CD4-positive, alpha-beta T cell treated with Interleukin-10 for 1 hour (primary cell): ENCODE measurements at regions not wholly inside any gene's neighbourhood (a gene's known extent, or its start where the extent isn't known, plus 50 kb on each side); places are given as distances from the start of the nearest gene placed in this dataset.

Source experiments
- DNase-seq: peaks from one replicate; pipeline ENCODE4 v3.0.0-alpha.2; 2020

GRCh38 chr16:73286346-73287267, 238.7 kb upstream of the ZFHX3 start:
- no peak for DNase-seq

- DNase-seq = no peak
Measured at GRCh38 chr16:73285436-73286201, 237.7 kb upstream of the ZFHX3 start.

- DNase-seq = no peak
Measured at GRCh38 chr16:73280388-73280787, 232.5 kb upstream of the ZFHX3 start.

GRCh38 chr16:73279451-73279850, 231.5 kb upstream of the ZFHX3 start:
- DNase-seq = no peak

- no peak for DNase-seq
Measured at GRCh38 chr16:73277071-73277470, 229.1 kb upstream of the ZFHX3 start.

- DNase-seq = no peak
Measured at GRCh38 chr16:73275448-73275847, 227.5 kb upstream of the ZFHX3 start.

GRCh38 chr16:73275024-73275423, 227.1 kb upstream of the ZFHX3 start:
- DNase-seq = no peak

- DNase-seq = no peak
Measured at GRCh38 chr16:73274140-73274539, 226.2 kb upstream of the ZFHX3 start.

- no peak for DNase-seq
Measured at GRCh38 chr16:73268366-73268993, 220.6 kb upstream of the ZFHX3 start.

GRCh38 chr16:73265935-73266334, 218.0 kb upstream of the ZFHX3 start:
- DNase-seq = no peak

GRCh38 chr16:73265124-73265837, 217.4 kb upstream of the ZFHX3 start:
- no peak for DNase-seq

- DNase-seq = no peak
Measured at GRCh38 chr16:73262931-73263330, 215.0 kb upstream of the ZFHX3 start.

- DNase-seq = no peak
Measured at GRCh38 chr16:73255031-73255430, 207.1 kb upstream of the ZFHX3 start.

GRCh38 chr16:73253922-73254480, 206.1 kb upstream of the ZFHX3 start:
- DNase-seq = no peak

GRCh38 chr16:73252446-73252845, 204.5 kb upstream of the ZFHX3 start:
- DNase-seq = no peak

GRCh38 chr16:73251608-73252007, 203.7 kb upstream of the ZFHX3 start:
- no peak for DNase-seq

GRCh38 chr16:73248316-73248715, 200.4 kb upstream of the ZFHX3 start:
- DNase-seq = no peak

GRCh38 chr16:73240920-73241319, 193.0 kb upstream of the ZFHX3 start:
- DNase-seq = no peak

- DNase-seq = no peak
Measured at GRCh38 chr16:73237601-73238000, 189.7 kb upstream of the ZFHX3 start.

GRCh38 chr16:73234496-73234895, 186.6 kb upstream of the ZFHX3 start:
- DNase-seq = no peak

GRCh38 chr16:73233846-73234424, 186.0 kb upstream of the ZFHX3 start:
- no peak for DNase-seq

- DNase-seq = no peak
Measured at GRCh38 chr16:73233329-73233765, 185.4 kb upstream of the ZFHX3 start.
